Activated CD8-positive, alpha-beta memory T cell treated with anti-CD3 and anti-CD28 coated beads for 36 hours (primary cell): ENCODE measurements at regions not wholly inside any gene's neighbourhood (a gene's known extent, or its start where the extent isn't known, plus 50 kb on each side); places are given as distances from the start of the nearest gene placed in this dataset.
"Not testable (repeated sequence)": the region's sequence is repeated elsewhere in the genome, so short reads cannot be mapped to it uniquely, and the experiment has no call there.

Experiments
- CTCF ChIA-PET: fragments of 350-600 bp; sonication (Branson Sonifier 250); formaldehyde crosslinking; loops from one replicate; lab custom pipeline; 2021; ENCODE audit warnings: antibody characterized with exemption; lab: Charles Lee
- POLR2A ChIA-PET: fragments of 350-600 bp; sonication (Branson Sonifier 250); formaldehyde crosslinking; loops from one replicate; lab custom pipeline; 2021; ENCODE audit warnings: antibody characterized with exemption; lab: Charles Lee

GRCh38 chr14:25832585-25832984, 765.2 kb downstream of the NOVA1 start:
- ChIA-PET CTCF (no interaction called here), POLR2A (no interaction called here)

DNA sequence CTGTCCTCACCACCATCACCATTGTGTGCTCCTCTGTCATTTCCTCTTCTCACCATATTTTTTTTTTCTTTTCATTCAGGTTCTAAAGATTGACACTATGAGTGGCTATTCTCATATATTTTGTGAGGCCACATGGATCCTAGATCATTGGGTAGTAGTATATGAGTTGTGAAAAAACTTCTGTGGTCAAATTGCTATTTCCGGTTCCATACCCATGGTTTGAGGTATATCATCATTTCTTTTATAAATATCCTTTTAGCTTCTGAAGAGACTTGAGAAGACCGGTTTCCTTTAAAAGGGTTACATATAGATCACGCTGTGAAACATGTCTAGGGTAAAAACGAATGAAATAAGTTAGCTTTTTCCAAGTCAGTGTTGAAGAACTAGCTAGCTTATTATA, 769.3 kb downstream of the NOVA1 start:
- ChIA-PET POLR2A (no interaction called here), CTCF (no interaction called here)

DNA sequence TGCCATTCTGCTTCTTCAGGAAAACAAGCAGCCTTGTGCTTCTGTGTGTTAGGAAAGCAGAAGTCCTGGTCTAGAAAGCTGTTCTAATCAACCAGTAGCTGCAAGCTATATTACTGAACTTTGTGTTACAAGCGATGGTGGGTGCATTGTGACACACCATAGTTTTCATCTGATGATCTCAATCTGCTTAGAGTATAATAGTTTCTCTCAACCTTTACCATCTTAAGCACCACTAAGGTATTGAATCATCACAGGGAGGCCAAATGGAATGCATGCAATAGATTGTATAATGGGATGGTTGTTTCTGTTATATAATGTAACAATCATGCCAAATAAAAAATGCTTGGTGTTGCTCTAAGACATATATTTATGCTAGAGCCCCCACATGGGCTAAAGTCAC, 771.7 kb downstream of the NOVA1 start:
- POLR2A ChIA-PET, result no interaction called here

GRCh38 chr14:25820368-25820767, 770.4 kb upstream of the STXBP6 start:
- CTCF ChIA-PET, result no interaction called here
- POLR2A ChIA-PET, result no interaction called here

More for the DNA sequence above, 771.7 kb downstream of the NOVA1 start:
- CTCF ChIA-PET, result no interaction called here

- CTCF ChIA-PET, POLR2A ChIA-PET: not testable (repeated sequence)
Observed at GRCh38 chr14:25814622-25815021, 764.7 kb upstream of the STXBP6 start.

DNA sequence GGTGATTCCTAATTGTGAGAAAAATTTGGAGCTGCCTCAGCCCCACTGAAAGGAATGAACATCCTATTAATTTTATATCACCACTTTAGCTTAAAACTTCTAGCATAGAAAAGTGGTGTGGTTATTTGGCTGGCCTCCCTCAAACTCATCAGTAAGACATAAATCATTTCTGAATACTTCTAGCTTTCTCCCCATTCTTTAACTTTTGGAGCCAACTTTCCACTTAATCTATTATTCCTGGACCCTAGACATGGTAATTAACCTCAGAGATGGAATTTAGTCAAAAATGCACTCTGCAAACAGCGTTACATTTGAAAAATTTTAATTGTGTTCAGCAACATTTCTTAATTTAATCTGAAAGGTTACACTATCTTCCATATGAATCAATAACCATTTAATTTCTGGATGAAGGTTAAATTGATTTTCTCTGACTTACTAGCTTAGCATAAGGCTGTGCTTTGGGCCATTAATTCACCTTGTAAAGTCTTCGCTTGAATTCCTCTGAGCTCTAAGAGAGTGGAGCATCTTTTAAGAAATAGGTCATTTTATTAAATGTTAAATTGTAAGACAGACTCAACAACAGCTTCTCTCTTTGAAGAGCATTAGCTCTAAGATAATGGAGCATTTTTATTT, 753.6 kb upstream of the STXBP6 start:
- ChIA-PET POLR2A (no interaction called here), CTCF (no interaction called here)

DNA sequence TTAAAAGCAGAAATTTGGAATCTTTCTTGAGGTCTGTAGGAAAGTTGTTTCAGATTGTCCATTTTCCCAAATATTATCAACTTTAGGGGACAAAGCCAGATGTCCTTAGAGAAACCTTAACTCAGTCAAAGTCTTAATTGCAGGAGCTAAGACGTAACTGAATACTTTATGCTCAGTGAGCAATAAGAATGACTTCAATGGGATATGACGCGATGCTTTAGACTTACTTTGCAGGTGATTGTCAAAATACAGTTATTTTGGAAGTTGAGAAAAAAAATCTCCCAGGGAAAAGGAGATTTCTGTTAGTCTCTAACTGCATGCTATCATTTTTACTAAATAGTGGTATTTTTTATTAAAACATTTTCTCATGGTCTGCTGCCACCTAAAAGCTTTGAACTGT, 750.9 kb upstream of the STXBP6 start:
- ChIA-PET CTCF (no interaction called here), POLR2A (no interaction called here)

- ChIA-PET CTCF (no interaction called here), POLR2A (no interaction called here)
Observed at GRCh38 chr14:25788252-25788651, 738.3 kb upstream of the STXBP6 start.

DNA sequence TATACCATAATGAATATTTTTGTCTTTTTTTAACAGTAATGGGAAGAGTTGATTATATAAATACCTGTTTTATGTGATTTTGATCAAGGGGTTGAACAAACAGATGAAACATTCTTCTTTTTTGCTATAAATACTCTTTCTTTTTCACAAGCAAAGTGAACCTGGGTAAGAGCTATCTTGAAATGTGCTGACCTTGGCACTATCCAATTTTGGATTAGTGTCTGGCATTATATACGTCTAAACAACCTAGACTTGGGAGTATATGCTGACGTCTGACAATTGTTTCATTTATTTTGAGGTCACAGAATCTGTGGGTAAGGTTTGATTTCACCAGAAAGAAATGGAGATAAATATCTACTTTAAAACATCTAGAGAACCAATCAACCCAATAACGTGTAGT, 716.0 kb upstream of the STXBP6 start:
- ChIA-PET CTCF (no interaction called here), POLR2A (no interaction called here)

- CTCF ChIA-PET, result no interaction called here
- POLR2A ChIA-PET, result no interaction called here
Observed at GRCh38 chr14:25759920-25760655, 710.1 kb upstream of the STXBP6 start.

DNA sequence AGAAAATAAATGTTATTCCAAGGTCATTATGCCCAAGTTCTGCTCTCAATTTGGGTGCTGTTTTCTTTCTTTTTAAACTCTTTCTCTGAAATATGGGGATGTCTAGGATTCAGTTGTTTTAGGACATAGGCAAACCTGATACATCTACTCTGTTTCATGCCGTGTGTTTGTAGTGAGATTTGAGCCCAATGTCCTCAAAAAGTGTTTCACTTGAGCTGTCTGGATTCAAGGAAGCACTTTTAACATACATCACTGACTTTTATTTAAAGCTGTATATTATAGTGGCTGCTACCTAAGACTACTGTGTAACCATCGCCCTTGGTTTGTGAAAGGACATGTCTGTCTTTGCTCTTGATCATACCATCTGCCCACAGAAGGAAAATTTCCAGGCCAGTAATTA, 709.3 kb upstream of the STXBP6 start:
- ChIA-PET CTCF (no interaction called here), POLR2A (no interaction called here)

- ChIA-PET CTCF (no interaction called here), POLR2A (no interaction called here)
Observed at GRCh38 chr14:25757364-25757763, 707.4 kb upstream of the STXBP6 start.

- POLR2A ChIA-PET, result no interaction called here
Observed at GRCh38 chr14:25756876-25757275, 706.9 kb upstream of the STXBP6 start.

DNA sequence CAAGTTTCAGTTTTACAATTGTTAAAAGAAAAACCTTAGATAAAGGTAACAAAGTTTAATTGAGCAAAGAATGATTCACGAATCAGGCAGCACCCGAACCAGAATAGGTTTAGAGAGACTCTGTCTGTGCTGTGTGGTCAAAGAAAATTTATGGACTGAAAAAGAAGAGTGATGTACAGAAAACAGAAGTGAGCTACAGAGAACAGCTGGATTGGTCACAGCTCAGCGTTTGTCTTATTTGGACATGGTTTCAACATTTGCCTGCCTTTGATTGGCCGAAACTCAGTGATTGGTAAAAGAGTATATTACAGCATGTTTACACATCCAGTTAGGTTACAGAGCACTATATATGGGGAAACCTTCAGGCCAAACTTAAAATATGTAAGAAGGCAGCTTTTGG, 703.2 kb upstream of the STXBP6 start:
- POLR2A ChIA-PET, result no interaction called here
- CTCF ChIA-PET, result no interaction called here

More at GRCh38 chr14:25756876-25757275, 706.9 kb upstream of the STXBP6 start:
- CTCF ChIA-PET, result no interaction called here

- POLR2A ChIA-PET, result no interaction called here
- CTCF ChIA-PET, result no interaction called here
Observed at GRCh38 chr14:25750436-25750835, 700.5 kb upstream of the STXBP6 start.
